ENCODE measurements at regions not wholly inside any gene's neighbourhood (a gene's known extent, or its start where the extent isn't known, plus 50 kb on each side); places are given as distances from the start of the nearest gene placed in this dataset.

DNA sequence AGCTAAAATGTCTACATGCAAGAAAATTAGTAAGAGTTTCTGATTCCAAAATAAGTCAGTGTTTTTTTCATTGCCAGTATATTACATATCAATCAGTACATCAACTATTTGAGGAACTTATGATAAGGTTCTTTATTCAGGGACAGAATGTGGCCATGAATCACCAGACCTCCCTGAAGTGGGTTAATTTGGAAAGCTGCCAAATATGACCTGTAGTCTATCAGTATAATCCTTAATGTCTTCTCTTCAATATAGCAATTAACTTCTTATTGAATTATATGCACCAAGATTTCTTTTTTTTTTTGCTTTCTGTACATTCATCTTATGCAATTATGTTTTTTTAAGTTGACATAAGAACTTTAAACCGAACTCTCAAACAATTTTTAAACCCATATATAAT, 714.5 kb upstream of the POT1 start:
- TF ChIP-seq CTCF (IDR thresholded peaks at IDR 0.05; ENCODE audit: low read depth, low read length), result no peak
- no peak overlapping the region for H3K4me3 ChIP-seq (replicated peaks in 1 of 2; ENCODE audit: low read depth in 2 of 2, low read length in 2 of 2)
- no peak for DNase-seq (ENCODE audit: low read depth in 2 of 2)

DNA sequence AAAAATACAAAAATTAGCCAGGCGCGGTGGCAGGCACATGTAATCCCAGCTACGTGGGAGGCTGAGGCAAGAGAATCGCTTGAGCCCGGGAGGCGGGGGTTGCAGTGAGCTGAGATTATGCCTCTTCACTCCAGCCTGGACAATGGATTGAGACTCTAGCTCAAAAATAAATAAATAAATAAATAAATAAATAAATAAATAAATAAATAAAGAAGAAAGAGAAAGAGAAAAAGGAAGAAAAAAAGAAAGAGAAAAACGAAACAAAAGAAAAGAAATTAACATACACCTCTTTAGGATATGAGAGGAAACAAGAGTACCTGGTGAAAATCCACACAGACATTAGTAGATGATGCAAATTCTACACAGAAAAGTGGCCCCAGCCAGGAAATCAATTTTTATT, 713.7 kb upstream of the POT1 start:
- H3K4me3 ChIP-seq (replicated peaks in 1 of 2; ENCODE audit: low read depth in 2 of 2, low read length in 2 of 2), result no peak overlapping the region
- no peak for TF ChIP-seq CTCF (IDR thresholded peaks at IDR 0.05; ENCODE audit: low read depth, low read length)
- DNase-seq (ENCODE audit: low read depth in 2 of 2), result no peak

- TF ChIP-seq CTCF (IDR thresholded peaks at IDR 0.05; ENCODE audit: low read depth, low read length), result no peak
- DNase-seq (ENCODE audit: low read depth in 2 of 2), result no peak
Measured at GRCh38 chr7:125641884-125642283, 712.3 kb upstream of the POT1 start.

DNA sequence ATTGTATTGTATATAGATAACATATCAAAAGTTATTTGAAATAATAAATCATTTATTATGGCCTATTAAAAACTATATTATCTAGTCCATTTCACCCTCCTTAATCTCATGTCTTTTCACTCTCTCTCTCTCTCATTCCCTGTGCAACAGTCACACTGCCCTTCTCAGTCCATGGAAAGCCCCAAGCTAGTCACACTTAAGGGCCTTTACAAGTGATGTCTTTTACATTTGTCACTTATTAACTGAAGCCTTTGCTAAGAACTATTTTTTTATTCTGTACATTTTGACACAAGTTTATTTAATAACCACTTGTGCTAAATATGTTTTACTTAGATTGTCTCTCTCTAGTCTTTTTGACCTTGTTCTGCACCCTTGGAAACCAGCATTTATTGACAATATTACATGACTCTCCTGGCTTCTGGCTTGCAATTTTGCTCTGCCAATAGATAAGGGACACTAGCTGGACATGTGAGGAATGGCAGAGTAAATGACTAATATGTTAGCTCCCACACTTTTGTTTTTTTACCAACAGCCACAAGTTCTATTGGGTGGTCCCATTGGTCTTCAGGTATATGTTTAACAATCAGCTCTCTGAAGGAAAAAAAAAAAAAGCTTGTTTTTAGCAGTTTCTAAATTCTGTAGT, 706.8 kb upstream of the POT1 start:
- H3K4me3 ChIP-seq (replicated peaks in 1 of 2; ENCODE audit: low read depth in 2 of 2, low read length in 2 of 2), result no peak overlapping the region
- no peak for DNase-seq (ENCODE audit: low read depth in 2 of 2)
- no peak for TF ChIP-seq CTCF (IDR thresholded peaks at IDR 0.05; ENCODE audit: low read depth, low read length)

More at GRCh38 chr7:125641884-125642283, 712.3 kb upstream of the POT1 start:
- no peak overlapping the region for H3K4me3 ChIP-seq (replicated peaks in 1 of 2; ENCODE audit: low read depth in 2 of 2, low read length in 2 of 2)

DNA sequence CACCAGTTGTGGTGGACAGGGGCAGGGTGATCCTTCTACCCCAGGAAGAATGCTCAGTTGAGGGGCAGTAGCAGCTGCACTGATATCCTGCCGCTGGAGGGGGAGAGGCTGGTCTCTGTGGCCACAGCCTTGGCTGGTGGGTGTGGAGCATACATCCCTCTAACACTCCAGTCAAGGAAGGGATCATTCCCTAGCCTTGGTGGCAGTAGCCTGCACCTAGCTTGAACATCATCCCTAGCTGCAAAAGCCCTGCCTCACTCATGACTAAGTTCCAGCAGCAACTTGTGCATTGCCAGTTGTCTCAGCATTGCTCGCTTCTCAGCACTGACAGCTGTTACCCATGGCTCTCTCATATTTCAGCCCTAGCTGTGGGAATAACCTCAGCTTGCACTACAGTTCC, 688.9 kb upstream of the POT1 start:
- no peak for DNase-seq (ENCODE audit: low read depth in 2 of 2)
- TF ChIP-seq CTCF (IDR thresholded peaks at IDR 0.05; ENCODE audit: low read depth, low read length), result no peak
- H3K4me3 ChIP-seq (replicated peaks in 1 of 2; ENCODE audit: low read depth in 2 of 2, low read length in 2 of 2), result no peak overlapping the region

GRCh38 chr7:125611582-125611981, 682.0 kb upstream of the POT1 start:
- TF ChIP-seq CTCF (IDR thresholded peaks at IDR 0.05; ENCODE audit: low read depth, low read length), result no peak
- no peak for DNase-seq (ENCODE audit: low read depth in 2 of 2)
- no peak overlapping the region for H3K4me3 ChIP-seq (replicated peaks in 1 of 2; ENCODE audit: low read depth in 2 of 2, low read length in 2 of 2)

DNA sequence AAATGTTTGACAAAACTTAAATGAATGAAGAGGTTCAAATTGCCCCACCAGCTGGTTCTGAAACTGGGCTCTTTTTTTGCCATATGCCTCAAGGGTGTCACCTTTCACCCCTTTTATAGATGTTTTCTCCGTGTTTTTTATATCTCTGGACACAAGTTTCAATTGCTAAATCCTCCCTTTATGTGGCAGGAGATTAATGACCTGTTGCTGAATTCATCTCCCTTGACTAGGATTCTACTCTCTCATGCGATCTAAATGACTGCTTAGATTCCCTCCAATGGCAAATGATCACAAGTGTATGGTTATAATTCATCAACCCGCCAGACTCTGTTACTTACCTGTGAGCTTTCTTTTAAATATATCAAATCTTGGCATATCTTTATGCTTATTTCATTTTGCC, 677.0 kb upstream of the POT1 start:
- TF ChIP-seq CTCF (IDR thresholded peaks at IDR 0.05; ENCODE audit: low read depth, low read length), result no peak
- DNase-seq (ENCODE audit: low read depth in 2 of 2), result no peak
- no peak overlapping the region for H3K4me3 ChIP-seq (replicated peaks in 1 of 2; ENCODE audit: low read depth in 2 of 2, low read length in 2 of 2)

All from cardiac fibroblast (primary cell).